Activated CD4-positive, alpha-beta memory T cell treated with anti-CD3 and anti-CD28 coated beads, Interleukin-2, amount 10 ng/mL, durations not matched to agents 7 days and 5 days (primary cell): ENCODE measurements at regions not wholly inside any gene's neighbourhood (a gene's known extent, or its start where the extent isn't known, plus 50 kb on each side); places are given as distances from the start of the nearest gene placed in this dataset.

ENCODE experiments used
- CTCF ChIA-PET: fragments of 350-600 bp; sonication (Branson Sonifier 250); formaldehyde crosslinking; loops from one replicate; lab custom pipeline; 2021; ENCODE audit warnings: antibody characterized with exemption, inconsistent platforms; lab: Charles Lee
- POLR2A ChIA-PET: fragments of 350-600 bp; sonication (Branson Sonifier 250); formaldehyde crosslinking; loops from one replicate; lab custom pipeline; 2021; ENCODE audit warnings: antibody characterized with exemption; lab: Charles Lee
- DNase-seq: peaks from one replicate; pipeline ENCODE4 v3.0.0-alpha.2; 2020
- H3K27ac Mint-ChIP-seq: one replicate; pipeline ENCODE4 v1.8.0; 2021; ENCODE audit warnings: mild to moderate bottlenecking, mixed read lengths
- H3K27me3 Mint-ChIP-seq: one replicate; pipeline ENCODE4 v1.8.0; 2021; ENCODE audit warnings: mixed read lengths
- H3K36me3 Mint-ChIP-seq: one replicate; pipeline ENCODE4 v1.8.0; 2021; ENCODE audit warnings: low read depth, mixed read lengths
- H3K4me1 Mint-ChIP-seq: one replicate; pipeline ENCODE4 v1.8.0; 2021; ENCODE audit warnings: mixed read lengths
- H3K4me3 Mint-ChIP-seq: one replicate; pipeline ENCODE4 v1.8.0; 2021; ENCODE audit warnings: mild to moderate bottlenecking, mixed read lengths
- H3K9me3 Mint-ChIP-seq: one replicate; pipeline ENCODE4 v1.8.0; 2021; ENCODE audit warnings: mixed read lengths

DNA sequence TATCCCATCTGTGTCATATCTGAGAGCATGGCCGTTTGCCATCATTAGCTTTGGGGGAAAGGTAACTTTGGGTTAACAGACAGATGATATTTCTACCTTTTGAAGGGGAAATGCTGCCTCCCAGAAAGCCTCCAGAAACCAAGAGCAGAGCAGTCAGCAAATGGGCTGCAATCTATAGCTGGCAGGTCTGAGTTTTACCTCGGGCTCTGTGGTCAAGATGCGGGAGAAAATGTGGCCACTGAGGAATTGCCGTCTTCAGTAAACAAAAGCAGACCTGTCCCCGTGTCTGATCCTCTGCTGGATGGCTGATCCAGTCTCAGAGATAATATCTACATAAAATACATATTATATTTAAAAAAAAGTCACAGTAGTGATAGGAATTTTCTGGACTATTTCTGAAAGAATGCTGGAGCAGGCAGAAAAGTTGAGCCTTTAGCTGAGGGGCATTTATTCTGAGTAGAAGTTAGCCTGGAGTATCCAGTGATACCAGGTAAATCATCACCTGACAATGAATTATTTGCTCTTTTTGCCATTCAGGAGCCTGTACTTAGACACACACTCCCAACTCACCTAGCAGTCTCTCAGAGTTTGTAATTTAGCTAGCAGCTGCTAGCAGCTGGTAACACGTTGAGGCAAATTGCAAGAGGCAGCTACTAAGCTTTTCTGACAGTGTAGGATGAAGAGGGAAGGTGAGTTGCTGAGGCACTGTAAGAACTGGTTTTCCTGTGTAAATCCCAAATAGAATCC, 285.3 kb upstream of the RARB start:
- Mint-ChIP-seq H3K27me3 (no peaks in the 10 kb centered on the region), H3K36me3 (no peaks in the 10 kb centered on the region), H3K4me1 (no peaks in the 10 kb centered on the region), H3K9me3 (peaks cover 7% of the 10 kb centered on the region), H3K27ac (no peak overlapping the region), H3K4me3 (no peak overlapping the region)
- CTCF ChIA-PET, result no interaction called here
- POLR2A ChIA-PET, result interaction anchor here (0.7 kb wide), 1 partner anchor 106 kb away, joined by 3 read pairs; no protein-coding TSS in a partner anchor
- no peak for DNase-seq

DNA sequence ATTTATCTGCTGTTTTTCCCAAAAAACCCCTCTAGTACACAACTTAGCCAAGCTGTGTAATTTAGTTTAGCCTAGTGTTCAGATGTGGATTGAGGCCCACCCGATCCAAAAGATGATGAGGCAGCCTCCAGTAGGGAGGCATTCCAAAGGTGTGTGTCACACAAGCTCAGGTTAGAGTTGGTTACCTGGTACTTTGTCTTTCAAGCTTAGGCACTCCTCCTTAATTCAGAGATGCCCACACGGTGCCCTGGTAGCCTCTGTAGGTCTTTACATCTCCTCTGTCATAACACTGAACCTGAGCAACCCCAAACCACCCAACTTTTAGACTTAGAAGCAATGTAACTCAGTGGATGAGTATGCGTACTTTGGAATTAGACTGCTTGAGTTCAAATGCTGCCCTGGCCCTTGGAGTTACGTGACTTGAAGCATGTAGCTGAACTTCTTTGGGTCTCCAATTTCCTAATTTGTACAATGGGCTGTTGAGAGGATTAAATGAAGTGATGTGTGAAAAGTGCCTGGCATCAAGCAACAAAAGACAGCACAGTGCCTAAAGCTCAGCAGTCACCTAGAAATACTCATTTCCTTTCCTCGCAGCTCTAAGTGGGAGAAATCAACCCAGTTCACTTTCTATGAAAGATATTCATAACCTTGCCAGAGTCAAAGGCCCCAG, 284.6 kb upstream of the RARB start:
- Mint-ChIP-seq H3K36me3 (no peaks in the 10 kb centered on the region), H3K9me3 (peaks cover 7% of the 10 kb centered on the region), H3K27me3 (no peaks in the 10 kb centered on the region), H3K4me3 (no peak overlapping the region), H3K4me1 (no peaks in the 10 kb centered on the region), H3K27ac (no peak overlapping the region)
- CTCF ChIA-PET, result no interaction called here
- POLR2A ChIA-PET, result interaction anchor here (0.6 kb wide), 1 partner anchor 489 kb away, joined by 3 read pairs; no protein-coding TSS in a partner anchor
- no peak for DNase-seq

DNA sequence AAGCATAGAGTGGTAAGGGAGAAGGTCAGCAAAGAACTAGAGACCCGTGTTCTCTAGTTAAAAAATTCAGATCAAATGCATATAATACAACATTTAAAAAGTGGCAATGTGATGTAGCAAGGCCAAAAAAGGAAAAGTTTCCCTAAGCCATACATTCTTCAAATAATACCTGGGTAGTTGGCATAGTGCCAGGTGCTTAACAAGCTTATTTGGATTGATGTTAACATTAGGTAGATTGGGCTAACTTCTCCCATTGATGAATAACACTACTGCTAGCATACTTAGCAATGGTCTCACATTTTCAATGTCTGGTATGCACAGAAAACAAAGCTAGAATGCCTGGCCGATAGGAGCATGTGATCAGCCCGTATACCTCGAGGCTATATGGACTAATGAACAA, 283.6 kb upstream of the RARB start:
- ChIA-PET CTCF (no interaction called here), POLR2A (no interaction called here)
- H3K36me3 Mint-ChIP-seq, result no peaks in the 10 kb centered on the region
- no peak overlapping the region for H3K4me3 Mint-ChIP-seq
- H3K27me3 Mint-ChIP-seq, result no peaks in the 10 kb centered on the region
- no peak for DNase-seq
- H3K9me3 Mint-ChIP-seq, result peaks cover 7% of the 10 kb centered on the region
- H3K27ac Mint-ChIP-seq, result no peak overlapping the region
- H3K4me1 Mint-ChIP-seq, result no peaks in the 10 kb centered on the region

DNA sequence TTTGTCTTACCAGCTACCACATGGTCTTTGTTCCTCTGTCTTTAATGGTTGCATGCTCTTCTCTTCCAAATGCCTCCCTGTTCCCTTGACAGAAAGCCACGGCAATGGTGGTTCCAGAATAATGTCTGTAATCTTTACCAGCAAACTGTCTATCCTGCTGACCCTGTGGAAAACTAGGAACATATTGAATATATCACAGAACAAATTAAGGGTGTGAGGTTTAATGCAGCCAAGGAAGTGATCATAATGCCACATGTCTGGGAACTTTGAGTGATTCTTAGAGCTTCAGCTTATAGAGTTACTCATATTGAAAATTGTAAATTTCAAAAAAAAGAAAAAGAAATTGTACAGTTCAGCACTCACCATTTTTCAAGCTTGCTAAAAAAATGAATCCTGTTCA, 282.9 kb upstream of the RARB start:
- peaks cover 7% of the 10 kb centered on the region for H3K9me3 Mint-ChIP-seq
- H3K27ac Mint-ChIP-seq, result no peak overlapping the region
- no peaks in the 10 kb centered on the region for H3K36me3 Mint-ChIP-seq
- DNase-seq, result no peak
- no peak overlapping the region for H3K4me3 Mint-ChIP-seq
- CTCF ChIA-PET, result no interaction called here
- no peaks in the 10 kb centered on the region for H3K4me1 Mint-ChIP-seq
- POLR2A ChIA-PET, result no interaction called here
- no peaks in the 10 kb centered on the region for H3K27me3 Mint-ChIP-seq

DNA sequence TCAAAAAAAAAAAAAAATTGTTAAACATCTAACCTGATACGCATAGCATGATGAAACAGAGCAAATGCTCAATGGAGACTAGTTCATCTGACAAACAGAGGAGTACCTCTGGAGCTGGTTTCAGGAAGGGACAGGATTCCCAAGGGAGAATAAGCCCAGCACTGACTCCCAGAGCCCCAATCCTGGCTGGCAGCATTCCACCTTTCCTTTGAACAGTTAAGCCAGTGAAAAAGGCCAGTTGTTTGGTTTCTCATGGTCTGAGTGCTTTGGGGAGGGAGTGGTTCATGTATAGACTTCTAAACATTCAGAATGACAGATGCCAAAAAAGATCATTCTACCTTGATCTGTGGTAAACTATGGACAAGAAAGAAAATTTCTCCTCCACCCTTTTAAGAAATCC, 277.9 kb upstream of the RARB start:
- ChIA-PET CTCF (no interaction called here), POLR2A (no interaction called here)
- H3K9me3 Mint-ChIP-seq, result peaks cover 13% of the 10 kb centered on the region
- no peak overlapping the region for H3K4me3 Mint-ChIP-seq
- no peaks in the 10 kb centered on the region for H3K36me3 Mint-ChIP-seq
- no peaks in the 10 kb centered on the region for H3K4me1 Mint-ChIP-seq
- H3K27me3 Mint-ChIP-seq, result no peaks in the 10 kb centered on the region
- H3K27ac Mint-ChIP-seq, result no peak overlapping the region
- no peak for DNase-seq

DNA sequence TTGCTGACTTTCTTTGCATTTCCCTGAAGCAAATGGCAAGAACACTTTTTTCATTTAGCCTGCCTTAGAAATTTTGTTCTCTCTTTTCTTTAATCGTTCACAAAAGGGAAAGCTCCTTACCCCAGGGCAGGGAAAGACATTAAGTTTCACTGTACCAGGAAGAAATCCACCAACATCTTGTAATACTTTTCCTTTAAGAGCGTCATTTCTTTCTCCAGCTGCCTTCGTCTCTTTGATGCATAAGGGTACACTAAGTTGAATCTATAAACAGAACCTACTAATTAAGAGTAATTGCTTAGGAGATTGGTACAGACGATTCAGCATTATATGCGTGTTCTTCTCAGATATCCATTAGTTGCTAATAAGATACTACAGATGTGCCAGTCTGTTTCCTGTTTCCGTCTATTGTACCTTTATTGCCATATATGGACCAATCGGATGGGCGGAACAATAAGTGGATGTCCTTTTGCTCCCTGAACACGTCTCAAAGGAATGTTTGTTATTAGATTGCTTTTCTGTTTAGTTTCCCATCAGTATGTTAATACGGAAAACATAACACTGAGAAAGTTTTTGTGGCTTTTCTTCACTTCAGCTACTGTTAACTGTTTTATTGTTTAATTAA, 276.7 kb upstream of the RARB start:
- no peak for DNase-seq
- H3K9me3 Mint-ChIP-seq, result peaks cover 9% of the 10 kb centered on the region
- ChIA-PET POLR2A (no interaction called here), CTCF (no interaction called here)
- H3K27me3 Mint-ChIP-seq, result no peaks in the 10 kb centered on the region
- H3K27ac Mint-ChIP-seq, result no peak overlapping the region
- H3K4me1 Mint-ChIP-seq, result no peaks in the 10 kb centered on the region
- H3K36me3 Mint-ChIP-seq, result no peaks in the 10 kb centered on the region
- H3K4me3 Mint-ChIP-seq, result no peak overlapping the region

DNA sequence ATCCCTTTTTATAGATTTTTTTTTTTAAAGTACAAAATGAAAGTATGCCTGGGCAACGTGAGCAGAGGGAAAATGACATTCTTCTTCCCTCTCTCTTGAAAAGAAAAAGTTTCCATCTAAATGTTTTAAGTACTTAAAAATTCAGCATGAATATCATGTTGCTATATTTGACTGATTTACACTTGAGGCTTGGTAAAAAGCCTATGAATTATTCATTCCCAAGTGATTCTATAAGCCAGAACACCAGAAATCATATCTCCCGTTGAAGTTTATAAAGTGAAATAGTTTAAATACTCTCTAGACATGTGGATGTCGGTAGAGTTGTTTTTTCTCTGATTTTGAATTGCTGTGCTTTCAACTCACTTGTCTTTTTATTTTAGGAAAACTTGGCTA, 276.2 kb upstream of the RARB start:
- Mint-ChIP-seq H3K4me1 (no peaks in the 10 kb centered on the region), H3K36me3 (no peaks in the 10 kb centered on the region), H3K27me3 (no peaks in the 10 kb centered on the region), H3K9me3 (peaks cover 9% of the 10 kb centered on the region), H3K4me3 (no peak overlapping the region), H3K27ac (no peak overlapping the region)
- no peak for DNase-seq
- CTCF ChIA-PET, result no interaction called here
- POLR2A ChIA-PET, result no interaction called here

DNA sequence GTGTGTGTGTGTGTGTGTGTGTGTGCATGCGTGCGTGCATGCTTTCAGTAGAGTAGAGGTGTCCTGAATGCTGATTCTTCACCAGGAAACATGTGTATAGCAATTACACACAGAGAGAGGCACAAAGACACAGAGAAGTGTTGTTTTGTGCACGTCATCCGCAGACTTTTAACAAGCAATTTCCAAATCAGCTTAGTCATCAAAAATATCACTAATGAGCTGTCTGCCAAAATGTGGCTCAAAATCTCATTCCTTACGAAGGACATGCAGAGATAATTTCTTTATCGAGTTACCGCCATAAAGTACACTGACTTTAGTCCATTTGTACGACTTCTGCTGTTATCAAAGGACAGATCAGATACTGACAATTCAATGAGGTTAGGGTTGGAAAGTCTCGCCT, 274.9 kb upstream of the RARB start:
- Mint-ChIP-seq H3K9me3 (peaks cover 10% of the 10 kb centered on the region), H3K27ac (no peak overlapping the region), H3K36me3 (no peaks in the 10 kb centered on the region), H3K4me1 (no peaks in the 10 kb centered on the region), H3K27me3 (no peaks in the 10 kb centered on the region), H3K4me3 (no peak overlapping the region)
- ChIA-PET POLR2A (no interaction called here), CTCF (no interaction called here)
- DNase-seq, result no peak

DNA sequence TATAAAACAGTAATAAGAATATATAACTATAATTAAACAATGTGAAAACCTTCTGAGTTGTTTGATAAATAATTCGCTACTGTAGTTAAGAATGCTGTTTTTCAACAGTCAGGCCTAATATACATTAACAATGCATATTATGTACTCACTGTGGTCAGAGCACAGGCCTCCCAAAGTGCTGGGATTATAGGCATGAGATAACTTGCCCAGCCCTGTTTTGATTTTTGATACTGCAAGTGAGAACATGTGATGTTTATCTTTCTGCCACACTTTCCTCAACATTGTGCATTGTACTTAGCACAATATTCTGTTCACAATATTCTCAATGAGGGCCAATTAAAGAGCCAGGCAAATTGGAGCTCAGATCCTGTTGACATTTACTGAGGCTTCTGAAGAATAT, 274.5 kb upstream of the RARB start:
- Mint-ChIP-seq H3K4me3 (no peak overlapping the region), H3K27me3 (no peaks in the 10 kb centered on the region), H3K4me1 (no peaks in the 10 kb centered on the region), H3K9me3 (peaks cover 10% of the 10 kb centered on the region), H3K36me3 (no peaks in the 10 kb centered on the region), H3K27ac (no peak overlapping the region)
- no peak for DNase-seq
- POLR2A ChIA-PET, result no interaction called here
- CTCF ChIA-PET, result no interaction called here

DNA sequence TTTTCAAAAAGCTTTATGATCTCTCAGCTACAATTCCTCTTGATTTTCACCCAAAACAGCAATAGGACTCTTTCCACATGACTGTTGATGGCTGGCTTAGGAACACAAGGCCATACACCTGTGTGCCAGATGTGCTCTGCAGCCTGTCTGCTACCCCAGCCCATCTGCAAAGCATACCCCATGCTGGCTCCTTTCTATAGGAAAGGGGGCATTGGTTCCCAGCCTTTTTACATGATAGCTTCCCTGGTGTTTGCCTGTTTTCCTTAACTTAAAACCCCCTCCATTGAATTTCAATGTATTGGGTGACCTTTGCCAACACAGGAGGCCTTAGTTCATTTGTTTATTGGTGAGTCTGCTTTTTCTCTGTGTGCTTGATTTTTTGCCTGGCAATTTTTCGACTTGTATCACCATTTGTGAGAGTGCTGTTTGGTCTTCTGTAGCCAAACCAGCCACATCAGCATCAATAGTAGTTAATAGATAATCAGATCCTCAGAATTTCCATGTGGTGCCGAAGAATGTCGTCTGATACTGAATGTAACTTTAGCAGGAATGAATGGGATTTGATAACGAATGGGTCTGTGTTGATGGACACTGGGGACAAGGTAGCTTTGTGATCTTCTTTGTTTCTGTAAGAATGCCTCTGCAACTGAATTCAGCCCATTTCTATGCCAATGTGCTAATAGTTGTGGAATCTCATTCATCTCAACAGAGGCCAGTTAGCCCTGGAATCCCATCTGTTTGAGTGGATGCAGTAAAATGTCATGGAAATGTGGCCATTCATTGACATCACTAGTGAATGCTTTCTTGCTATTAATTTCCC, 272.2 kb upstream of the RARB start:
- Mint-ChIP-seq H3K4me3 (no peak overlapping the region), H3K27me3 (no peaks in the 10 kb centered on the region), H3K4me1 (no peaks in the 10 kb centered on the region), H3K36me3 (no peaks in the 10 kb centered on the region), H3K27ac (no peak overlapping the region), H3K9me3 (peaks cover 11% of the 10 kb centered on the region)
- ChIA-PET CTCF (no interaction called here), POLR2A (no interaction called here)
- no peak for DNase-seq

DNA sequence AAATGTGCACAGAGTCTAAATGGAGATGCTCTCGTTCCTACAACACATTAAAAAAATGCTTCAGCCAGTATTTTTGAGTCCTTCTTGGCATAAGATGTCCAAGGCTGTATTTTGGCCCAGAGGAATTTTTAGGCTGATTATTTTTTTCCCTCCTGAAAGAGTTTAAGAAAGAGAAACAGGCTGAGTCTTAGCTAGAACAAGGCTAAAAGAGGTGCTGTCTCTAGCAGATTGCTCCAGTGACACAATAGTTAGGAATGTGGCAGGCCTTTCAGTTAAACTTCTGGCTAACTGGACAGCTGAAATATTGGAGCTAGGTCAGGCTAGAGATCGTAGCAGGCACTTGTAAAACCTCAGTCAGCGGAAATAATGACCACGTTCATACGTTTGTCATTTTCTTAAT, 271.4 kb upstream of the RARB start:
- ChIA-PET POLR2A (no interaction called here), CTCF (no interaction called here)
- Mint-ChIP-seq H3K4me3 (no peak overlapping the region), H3K9me3 (peaks cover 11% of the 10 kb centered on the region), H3K27me3 (no peaks in the 10 kb centered on the region), H3K36me3 (no peaks in the 10 kb centered on the region), H3K27ac (no peak overlapping the region), H3K4me1 (no peaks in the 10 kb centered on the region)
- DNase-seq, result no peak

DNA sequence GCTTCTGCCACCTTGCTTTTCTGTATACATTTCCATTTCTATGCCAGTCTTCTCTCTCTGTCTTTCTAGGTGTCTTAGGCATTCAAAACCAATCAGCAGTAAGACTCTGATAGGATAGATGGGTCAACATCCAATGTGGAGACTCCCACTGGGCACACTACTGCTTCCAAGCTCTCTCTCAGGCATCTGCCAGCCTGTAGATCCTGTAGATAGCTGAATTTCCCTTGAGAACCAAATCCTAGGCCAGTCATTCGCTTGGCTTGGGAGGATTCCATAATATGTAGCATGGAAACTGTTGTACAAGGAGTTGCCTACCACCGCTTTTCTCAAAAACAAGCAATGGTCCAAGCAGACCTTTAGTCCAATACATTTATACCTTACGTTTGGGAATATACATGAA, 262.8 kb upstream of the RARB start:
- Mint-ChIP-seq H3K4me3 (no peak overlapping the region), H3K27me3 (no peaks in the 10 kb centered on the region), H3K27ac (no peak overlapping the region), H3K36me3 (no peaks in the 10 kb centered on the region), H3K4me1 (no peaks in the 10 kb centered on the region), H3K9me3 (no peaks in the 10 kb centered on the region)
- POLR2A ChIA-PET, result no interaction called here
- DNase-seq, result no peak
- CTCF ChIA-PET, result no interaction called here

DNA sequence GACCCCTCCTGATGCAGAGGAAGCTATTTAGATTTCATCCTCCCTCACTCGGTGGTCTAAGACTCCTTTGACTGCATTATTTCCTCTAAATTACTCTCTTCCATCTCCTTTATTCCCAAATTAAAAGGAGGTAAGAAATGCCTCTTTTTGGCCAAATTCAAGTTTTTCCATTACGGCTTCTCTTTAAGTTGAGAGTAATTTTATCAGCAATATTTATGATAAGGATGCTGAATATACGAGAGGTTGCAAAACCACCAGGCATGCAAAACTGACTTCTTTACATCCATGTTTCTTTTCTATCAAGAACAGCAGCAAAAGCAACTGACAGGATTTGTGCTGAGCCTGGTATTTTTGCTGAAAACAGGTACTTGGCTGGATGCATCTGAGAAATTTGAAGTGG, 262.0 kb upstream of the RARB start:
- Mint-ChIP-seq H3K27ac (no peak overlapping the region), H3K27me3 (no peaks in the 10 kb centered on the region), H3K9me3 (no peaks in the 10 kb centered on the region), H3K4me3 (no peak overlapping the region), H3K4me1 (no peaks in the 10 kb centered on the region), H3K36me3 (no peaks in the 10 kb centered on the region)
- ChIA-PET POLR2A (no interaction called here), CTCF (no interaction called here)
- DNase-seq, result no peak
